HG02840 (cell line): ENCODE measurements at regions not wholly inside any gene's neighbourhood (a gene's known extent, or its start where the extent isn't known, plus 50 kb on each side); places are given as distances from the start of the nearest gene placed in this dataset.
"Not testable (repeated sequence)": the region's sequence is repeated elsewhere in the genome, so short reads cannot be mapped to it uniquely, and the experiment has no call there.

Source experiments
- ATAC-seq: cut with Tn5 transposase; IDR thresholded peaks from one replicate; pipeline ENCODE4 v1.9.1; 2021; ENCODE audit warnings: mild to moderate bottlenecking, moderate library complexity, moderate number of reproducible peaks; ENCODE audit not compliant: unreplicated experiment, low FRiP score

DNA sequence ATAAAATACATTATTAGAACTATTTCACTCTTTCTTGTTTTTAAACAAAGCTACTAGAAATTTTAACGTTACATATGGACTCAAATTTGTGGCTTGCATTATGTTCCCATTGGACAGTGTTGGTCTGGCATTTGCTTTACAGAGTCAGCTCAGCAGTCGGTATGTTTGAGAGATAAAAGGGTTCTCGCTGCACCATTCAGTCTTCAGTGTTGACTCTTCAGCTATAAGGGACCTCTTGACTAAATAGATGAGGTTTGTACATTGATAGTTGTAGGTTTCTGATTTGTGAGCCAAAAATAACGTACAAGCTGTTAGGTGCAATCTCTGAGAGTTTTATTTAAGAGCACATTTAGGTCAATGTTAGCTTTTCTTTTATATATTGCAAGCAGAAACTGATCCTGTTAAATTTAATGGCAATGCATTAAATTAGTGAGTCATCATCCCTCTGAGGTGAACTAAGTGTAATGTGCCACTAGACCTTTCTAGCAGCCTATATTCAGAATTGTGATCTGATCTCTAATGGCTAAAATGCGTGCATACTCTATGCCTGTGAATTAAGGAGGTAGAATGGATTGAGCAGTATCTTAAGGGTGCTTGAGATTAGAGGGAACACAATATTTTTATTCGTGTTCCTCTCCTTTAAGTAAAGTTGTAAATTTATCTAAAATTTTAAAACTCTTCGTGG is 485.6 kb upstream of the SYNCRIP start:
- ATAC-seq: no peak

DNA sequence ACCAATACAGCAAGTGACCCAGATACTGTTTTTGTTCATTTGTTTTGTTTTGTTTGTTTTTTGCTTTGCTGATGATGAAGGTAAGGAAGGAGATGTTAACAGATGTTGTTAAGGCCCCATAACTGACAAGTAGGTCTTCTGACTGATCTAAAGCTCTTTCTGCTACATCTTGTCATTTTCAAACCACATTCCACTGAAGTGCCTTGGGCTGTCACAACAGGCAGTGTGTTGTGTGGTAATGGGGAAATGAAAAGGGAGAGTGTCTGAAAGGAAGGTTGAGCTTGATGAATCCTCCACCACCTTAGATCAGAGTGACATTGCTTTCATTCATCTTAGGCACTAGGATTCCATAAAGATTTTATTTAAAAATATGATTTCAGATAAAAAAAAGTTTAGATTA is 479.4 kb upstream of the SYNCRIP start:
- ATAC-seq: no peak

DNA sequence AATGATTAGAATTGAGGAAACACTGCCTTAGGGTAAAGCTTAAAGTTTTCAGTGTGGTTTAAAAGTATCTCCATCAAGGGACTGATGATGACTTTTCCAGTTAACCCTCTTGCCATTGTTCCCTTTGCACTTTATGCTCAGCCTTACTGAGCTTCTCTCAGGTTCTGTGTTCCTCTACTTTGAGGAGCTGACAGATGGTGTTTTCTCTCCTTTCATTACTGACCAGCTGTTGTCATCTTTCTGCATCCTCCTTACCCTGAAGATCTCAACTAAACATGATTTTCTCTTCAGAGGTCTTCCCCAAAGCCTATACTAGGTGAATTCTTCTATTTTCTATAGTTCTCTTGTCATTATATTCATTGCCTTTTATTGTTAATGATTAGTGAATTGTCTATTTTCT is 475.6 kb upstream of the SYNCRIP start:
- ATAC-seq: no peak

DNA sequence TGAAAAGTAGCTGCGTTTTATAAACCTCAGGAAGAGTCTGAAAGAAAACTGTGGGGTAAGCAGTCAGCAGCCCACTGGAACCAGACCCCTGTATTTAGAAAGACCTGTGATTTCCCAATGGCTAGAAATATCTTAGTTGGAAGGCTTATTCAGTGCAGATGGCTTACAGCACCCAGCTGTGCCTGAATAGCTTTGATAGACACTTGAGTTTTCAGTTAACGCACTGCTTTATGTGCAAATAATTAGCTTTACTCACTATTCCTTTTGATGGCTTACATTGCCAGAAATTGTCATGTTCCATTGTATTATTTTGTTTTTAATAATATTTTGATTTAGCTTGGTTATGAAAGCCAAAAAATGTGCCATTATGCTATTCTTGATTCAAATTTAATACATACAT is 465.3 kb upstream of the SYNCRIP start:
- no peak for ATAC-seq

DNA sequence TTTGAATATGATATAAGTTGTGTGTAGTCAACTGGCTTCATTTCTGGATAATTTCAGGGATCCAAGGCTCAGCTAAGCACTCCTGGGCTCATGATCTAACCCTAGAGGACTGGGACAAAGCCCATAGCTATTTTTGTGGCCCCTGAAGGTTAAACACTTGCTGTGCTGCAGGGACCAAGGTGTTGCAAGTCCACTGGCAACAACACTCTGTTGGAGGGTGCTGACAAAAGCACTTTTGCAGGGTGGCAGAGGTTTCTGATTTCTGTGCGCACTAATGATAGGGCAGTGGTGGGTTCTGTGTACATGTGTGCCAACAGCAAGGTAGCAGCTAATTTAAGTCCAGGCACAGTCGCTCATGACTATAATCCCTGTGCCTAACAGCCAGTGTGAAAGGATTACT is 445.3 kb upstream of the SYNCRIP start:
- no peak for ATAC-seq

DNA sequence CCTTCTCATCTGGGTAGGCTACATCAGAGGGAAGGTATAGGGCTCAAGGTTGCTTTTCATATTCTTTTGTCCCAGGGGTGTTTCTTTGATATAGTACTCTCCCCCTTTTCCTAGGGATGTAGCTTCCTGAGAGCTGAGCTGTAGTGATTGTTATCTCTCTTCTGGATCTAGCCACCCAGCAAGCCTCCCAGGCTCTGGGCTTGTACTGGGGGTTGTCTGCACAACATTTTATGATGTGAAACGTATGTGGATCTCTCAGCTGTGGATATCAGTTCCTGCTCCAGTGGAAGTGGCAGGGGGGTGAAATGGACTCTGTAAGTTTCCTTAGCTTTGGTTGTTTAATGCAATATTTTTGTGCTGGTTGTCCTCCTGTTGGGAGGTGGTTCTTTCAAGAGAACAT is 437.3 kb upstream of the SYNCRIP start:
- ATAC-seq: no peak

DNA sequence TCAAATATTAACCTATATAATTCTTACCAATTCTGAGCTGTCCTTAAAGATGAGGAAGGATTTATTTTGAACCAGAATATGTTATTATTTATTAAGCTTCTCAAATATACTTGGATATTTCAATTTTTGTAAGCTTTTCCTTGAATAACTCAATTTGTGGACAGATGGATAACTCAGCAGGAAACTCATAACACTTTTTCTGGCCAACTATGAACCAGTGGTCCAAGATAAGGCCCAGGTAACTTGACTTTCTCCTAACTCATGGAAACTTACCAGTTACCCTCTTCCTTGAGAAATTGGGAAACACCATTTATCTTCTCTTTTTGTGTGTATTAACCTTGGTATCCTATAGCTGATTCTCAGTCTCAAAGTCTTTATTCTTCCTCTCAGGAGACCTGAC is 427.5 kb upstream of the SYNCRIP start:
- no peak for ATAC-seq

DNA sequence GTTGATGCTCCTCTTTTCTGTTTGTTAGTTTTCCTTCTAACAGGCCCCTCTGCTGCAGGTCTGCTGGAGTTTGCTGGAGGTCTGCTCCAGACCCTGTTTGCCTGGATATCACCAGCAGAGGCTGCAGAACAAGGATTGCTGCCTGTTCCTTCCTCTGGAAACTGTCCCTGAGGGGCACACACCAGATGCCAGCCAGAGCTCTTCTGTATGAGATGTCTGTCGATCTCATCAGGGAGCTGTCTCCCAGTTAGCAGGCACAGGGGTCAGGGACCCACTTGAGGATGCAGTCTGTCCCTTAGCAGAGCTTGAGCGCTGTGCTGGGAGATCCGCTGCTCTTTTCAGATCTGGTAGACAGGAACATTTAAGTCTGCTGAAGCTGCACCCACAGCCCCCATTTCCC is 422.3 kb upstream of the SYNCRIP start:
- not testable (repeated sequence) for ATAC-seq

DNA sequence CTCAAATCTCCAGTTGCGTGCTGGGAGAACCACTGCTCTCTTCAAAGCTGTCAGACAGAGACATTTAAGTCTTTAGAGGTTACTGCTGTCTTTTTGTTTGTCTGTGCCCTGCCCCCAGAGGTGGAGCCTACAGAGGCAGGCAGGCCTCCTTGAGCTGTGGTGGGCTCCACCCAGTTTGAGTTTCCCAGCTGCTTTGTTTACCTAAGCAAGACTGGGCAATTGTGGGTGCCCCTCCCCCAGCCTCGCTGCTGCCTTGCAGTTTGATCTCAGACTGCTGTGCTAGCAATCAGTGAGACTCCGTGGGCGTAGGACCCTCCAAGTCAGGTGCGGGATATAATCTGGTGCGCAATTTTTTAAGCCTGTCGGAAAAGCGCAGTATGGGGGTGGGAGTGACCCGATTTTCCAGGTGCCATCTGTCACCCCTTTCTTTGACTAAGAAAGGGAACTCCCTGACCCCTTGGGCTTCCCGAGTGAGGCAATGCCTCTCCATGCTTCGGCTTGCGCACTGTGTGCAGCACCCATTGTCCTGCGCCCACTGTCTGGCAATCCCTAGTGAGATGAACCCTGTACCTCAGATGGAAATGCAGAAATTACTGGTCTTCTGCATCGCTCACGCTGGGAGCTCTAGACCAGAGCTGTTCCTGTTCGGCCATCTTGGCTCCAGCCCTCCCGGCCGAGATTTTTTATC is 414.8 kb upstream of the SYNCRIP start:
- ATAC-seq: not testable (repeated sequence)

DNA sequence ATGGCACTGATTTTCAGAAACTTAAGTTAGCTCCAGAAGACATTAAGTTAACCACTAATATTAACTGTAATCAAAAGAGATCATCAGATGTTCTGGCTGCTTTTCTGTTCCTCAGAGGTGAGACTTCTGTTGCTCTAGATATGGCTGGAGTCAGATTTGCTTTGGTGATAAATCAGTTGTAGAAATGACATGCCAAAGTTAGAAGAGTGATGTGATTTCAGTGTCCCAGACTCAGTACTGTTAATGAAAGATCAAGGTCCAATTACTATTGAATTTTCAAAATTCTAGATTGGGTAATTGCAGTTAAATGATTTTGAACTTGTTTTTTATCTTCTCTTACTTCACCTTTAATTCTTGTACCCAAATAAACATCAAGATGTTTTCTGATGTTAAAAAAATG is 402.4 kb upstream of the SYNCRIP start:
- ATAC-seq: no peak

DNA sequence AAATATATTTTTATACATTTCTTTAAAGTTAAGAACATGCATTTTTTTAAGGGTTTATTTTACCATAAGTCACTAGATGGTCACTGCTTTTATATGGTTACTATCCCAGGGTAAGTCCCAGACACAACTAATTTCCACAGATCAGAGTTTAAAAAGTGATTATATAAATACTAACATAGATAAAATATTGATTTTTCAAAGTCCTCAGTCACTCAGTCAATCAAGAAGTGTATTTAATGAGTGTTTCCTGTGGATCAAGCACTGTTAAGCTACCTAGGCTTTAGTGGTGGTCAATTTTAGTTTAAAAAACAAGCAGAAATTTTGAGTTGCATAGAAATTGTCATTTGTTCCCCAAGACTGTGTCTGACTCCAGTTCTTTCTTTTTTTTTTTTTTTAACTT is 399.5 kb upstream of the SYNCRIP start:
- ATAC-seq: no peak

DNA sequence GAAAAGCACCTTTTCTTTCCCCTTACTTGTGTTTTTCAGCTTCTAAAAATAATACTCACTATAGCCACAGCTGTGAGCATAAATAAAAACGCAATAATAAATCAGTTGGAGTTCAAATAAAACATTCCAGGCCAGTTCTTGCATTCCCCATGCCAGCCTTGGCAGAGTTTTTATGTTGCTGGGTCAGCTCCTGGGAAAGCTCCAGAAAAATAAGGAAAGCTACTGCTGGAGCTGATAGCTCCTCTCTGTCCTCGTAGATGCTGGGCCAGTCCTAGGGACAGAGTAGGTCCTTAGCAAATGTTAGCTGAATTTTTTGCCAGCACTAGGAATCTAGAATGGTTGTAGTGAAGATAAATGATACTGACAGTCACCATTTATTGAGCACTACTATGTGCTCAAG is 389.0 kb upstream of the SYNCRIP start:
- ATAC-seq: no peak

DNA sequence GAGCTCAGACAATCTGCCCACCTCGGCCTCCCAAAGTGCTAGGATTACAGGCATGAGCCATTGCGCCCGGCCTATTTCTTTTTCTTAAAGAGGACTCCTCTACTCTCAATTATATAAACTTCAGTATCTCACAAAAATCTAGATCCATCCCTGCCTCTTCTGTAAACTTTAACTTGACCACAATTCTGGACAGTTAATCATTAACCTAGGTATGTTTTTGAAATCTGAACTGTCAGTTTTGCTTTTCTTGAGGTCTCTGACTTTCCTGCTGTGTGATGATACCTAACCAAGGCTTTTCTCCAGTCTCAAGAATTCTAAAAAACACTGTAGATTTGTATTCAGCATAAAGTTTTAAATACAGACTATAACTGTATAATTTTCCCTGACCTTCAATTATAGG is 388.2 kb upstream of the SYNCRIP start:
- no peak for ATAC-seq

DNA sequence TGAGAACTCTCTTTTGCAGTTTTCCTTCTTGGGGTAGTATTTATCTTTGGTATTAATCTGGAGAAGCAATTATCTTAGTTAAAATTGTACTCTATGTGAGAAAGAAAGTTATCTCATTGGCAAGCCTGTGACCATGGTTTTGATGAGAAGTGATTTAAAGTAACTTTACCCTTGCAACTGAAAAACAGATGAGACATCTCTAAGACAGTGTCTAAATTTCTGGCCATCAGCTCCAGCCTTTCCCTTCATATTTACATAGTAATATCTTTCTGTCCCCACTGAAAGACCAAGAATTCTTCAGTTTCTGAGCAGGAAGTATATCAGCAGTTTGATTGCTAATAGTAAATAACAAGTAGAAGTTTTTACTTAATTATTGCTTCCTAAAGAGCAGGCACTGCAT is 386.1 kb upstream of the SYNCRIP start:
- no peak for ATAC-seq

DNA sequence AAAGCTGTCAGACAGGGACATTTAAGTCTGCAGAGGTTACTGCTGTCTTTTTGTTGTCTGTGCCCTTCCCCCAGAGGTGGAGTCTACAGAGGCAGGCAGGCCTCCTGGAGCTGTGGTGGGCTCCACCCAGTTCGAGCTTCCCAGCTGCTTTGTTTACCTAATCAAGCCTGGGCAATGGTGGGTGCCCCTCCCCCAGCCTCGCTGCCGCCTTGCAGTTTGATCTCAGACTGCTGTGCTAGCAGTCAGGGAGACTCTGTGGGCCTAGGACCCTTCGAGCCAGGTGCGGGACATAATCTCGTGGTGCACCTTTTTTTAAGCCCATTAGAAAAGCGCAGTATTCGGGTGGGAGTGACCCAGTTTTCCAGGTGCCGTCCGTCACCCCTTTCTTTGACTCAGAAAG is 384.2 kb upstream of the SYNCRIP start:
- ATAC-seq: not testable (repeated sequence)

DNA sequence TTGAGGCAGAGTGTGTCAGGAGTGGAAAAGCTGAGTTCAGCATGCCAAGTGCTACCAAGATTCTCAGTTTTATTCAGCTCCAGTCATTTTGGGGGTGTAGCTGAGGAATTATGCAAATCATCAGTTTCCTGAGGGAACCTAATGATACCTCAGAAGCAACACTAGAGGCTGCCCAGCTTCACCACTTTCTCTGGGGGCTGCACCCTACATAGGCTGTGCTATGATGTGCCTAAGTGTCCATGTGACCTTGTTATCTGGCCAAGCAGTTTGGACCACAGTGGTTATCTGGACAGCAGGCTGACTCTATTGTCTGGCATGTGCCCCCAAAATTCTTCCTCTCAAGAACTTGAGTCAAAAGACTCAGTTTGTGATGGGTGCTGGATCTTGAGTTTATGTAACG is 374.6 kb upstream of the SYNCRIP start:
- peak; percentile 71 for ATAC-seq

DNA sequence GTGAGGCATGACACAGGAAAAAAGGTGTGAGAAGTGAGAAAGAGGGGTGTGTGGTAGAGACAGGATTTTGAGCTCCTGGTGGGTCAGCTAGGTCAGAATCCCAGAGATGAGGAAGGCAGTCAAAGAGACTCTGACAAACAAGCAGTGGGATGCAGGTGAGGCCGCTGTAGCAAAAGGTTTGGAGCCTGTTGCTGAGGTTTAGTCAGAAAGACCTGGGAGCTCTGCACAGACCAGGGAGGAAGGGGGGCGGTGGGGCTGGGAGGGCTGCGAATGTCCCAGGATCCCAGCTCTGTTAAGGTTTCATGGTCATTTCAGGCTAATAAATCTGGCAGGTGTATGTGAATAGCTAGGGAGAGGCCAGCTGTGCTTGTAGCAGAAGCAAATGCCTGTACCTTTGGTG is 373.9 kb upstream of the SYNCRIP start:
- no peak for ATAC-seq

DNA sequence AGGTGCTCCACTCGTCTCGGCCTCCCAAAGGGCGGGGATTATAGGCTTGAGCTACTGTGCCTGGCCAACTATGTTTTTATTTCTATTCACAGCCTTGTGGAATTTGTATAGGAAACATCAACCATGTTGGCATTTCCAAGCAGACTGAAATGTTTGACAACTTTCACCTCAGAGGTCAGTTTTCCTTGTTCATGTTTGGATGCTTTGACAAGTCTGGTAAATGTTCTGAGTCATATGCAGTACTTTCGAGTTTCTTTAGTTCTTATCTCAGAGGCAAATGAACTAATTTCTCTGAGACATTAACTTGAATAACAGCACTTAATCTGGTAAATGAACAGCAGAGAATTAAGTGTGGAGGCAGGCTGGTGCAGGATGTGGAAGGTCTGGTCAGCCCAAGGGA is 373.4 kb upstream of the SYNCRIP start:
- ATAC-seq: no peak

DNA sequence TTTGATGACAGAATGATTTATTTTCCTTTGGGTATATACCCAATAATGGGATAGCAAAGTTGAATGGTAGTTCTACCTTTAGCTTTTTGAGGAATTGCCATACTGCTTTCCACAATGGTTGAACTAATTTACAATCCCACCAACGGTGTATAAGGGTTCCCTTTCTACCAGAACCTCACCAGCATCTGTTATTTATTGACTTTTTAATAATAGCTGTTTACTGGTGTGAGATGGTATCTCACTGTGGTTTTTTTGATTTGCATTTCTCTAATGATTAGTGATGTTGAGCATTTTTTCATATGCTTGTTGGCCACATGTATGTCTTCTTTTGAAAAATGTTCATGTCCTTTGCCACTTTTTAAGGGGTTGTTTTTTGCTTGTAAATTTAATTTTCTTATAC is 370.3 kb upstream of the SYNCRIP start:
- ATAC-seq: not testable (repeated sequence)

DNA sequence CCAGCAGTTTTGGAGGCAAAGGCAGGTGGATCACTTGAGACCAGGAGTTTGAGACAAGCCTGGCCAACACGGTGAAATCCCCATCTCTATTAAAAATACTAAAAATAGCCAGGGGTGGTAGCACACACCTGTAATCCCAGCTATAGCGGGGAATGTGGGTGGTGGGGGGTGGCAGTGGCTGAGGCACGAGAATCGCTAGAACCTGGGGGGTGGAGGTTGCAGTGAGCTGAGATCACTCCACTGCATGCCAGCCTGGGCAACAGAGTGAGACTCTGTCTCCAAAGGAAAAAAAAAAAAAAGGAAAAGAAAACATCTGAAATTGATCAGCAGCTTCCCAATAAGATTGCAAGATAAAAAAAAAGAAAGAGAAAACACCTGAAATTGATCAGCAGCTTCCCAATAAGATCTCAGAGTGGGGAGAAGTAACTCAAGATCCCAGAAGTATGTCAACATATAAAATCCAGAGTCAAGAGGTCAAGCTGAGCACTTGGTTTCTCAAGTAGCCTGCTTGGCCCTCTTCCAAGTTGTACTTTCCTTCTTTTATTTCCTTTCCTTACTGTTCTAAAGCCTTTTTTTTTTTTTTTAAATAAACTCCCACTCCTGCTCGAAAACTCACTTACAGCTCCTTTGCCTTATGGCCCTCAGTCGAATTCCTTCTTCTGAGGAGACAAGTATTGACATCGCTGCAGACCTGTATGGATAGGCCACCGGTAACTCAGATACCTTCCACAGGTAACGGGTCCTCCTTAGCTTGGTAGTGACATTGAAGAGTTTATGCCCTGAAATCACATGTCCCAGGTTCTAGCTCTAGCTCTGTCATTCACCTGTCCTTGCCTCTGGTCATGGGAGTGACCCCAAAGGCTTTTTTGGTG is 368.5 kb upstream of the SYNCRIP start:
- ATAC-seq: no peak

DNA sequence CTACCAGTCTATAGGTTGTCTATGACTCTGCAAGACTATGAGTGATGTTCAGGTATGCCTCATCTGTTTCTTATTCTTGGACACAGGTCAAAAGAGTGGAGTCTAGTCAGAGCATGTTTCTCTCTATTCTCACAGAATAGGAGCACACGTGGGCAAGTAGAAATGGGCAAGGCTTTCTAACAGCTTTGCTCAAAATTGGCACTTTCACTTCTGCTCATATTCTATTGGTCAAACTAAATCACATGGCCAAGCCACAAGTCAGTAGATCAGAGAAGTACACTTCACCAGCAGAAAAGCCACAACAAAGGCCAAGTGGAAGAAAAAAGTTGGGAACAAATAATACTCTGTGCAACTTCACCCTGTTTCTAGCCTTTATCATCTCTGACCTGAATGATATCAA is 354.5 kb upstream of the SYNCRIP start:
- ATAC-seq: no peak

DNA sequence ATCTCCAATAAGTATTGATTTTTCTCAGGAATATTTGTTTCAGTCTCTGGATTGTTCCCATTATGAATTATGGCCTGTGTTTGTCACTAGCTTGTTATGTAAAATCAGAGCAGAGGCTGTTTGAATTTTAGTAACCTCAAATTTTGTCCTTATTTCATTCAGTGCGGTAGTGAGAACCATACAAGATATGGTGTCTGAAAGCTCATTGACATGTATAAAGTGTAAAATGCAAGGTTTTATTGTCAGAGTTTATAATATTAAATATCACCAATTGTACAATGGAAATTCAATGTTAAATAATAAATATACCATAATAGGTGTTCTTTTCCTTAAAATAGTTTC is 353.3 kb upstream of the SYNCRIP start:
- no peak for ATAC-seq
